ENCODE measurements at regions not wholly inside any gene's neighbourhood (a gene's known extent, or its start where the extent isn't known, plus 50 kb on each side); places are given as distances from the start of the nearest gene placed in this dataset.
A peak's percentile ranks its signal among the peaks of the same experiment; 100 is the strongest.

DNA sequence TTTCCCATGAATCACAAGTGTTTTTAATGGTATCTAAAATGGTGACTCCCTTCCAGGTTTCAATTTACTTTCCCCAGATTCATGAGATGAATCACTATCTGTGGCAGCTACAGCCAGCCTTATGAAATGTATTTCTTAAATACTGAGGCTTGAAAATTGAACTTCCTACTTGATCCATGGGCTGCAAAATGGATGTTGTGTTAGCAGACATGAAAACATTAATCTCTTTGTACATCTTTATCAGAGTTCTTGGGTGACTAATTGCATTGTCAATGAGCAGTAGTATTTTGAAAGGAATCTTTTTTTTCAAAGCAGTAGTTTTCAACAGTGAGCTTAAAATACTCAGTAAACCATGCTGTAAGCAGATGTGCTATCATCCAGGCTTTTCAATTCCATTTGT lies 250.8 kb downstream of the SLC6A15 start:
- DNase-seq: no peak

DNA sequence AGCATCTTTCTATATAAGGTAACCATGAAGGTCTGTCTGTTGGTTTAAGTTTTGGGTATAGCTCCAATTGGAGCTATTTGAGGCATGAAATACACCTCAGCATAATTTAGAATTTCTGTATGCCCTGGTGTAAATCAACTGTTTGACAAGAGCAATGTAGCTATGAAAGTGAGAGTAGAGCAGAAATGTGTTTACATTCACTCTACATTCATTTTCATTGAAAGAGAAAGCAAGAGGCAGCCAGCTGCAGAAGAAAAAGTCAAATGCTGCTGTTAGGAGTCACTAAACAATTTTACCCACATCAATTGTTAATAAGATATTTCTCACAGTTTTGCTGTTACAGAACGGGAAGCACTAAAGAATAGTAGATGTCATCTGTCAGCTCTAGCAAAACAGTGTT lies 252.5 kb downstream of the SLC6A15 start:
- no peak for DNase-seq

DNA sequence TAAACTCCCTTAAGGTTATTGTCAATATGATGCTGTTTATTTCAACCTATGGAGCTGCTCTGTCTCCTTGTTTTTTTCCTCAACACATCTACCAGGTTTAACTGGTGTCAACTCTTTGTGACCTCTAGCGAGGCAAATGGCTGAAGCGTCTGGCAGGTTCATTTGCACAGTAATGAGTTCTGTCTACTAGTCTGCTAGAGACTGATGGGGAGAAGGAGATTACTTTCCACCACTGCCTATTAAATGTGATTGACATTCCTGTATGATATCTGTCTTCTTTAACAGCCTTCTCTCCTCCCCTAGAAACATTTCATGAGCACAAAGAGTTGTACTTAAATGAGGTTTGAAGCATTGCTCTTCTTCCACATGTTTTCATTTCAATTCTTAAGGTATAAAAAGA lies 253.7 kb downstream of the SLC6A15 start:
- no peak for DNase-seq

DNA sequence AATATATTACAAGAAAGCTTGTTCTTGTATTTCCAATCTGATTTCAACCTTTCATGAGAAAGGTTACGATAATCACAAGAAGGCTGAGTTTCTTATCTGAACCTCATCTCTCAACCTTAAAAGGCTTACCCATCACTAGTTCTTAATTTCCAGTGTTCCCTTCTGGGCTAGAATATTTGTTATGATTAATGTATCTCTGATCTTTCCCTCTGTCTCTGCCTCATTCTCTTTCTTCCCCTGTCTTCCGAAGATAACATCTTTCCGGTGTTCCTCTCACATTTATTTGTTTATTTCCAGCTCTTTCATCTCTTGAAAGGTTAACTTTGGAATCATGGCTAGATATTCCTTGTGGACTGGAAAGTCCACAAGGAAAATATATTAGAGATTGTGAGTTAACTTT lies 255.9 kb downstream of the SLC6A15 start:
- DNase-seq: no peak

DNA sequence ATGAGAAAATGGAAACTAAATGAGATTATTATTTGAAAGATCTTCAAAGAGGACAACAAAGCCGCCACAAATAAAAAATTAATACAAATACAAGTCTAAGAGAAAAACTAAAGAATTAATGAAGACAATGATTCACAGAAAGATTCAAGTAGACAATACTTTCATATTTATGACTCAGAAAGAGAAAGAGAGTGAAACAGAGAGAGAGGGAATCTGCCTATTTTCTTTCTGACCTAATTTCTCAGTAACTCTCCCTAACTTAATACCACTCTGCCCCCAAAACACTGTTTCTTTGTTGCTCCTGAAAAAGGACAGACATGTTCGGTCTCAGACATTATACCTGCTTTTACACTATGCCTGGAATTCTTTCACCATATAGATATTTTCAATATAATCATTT lies 259.1 kb downstream of the SLC6A15 start:
- DNase-seq: no peak

DNA sequence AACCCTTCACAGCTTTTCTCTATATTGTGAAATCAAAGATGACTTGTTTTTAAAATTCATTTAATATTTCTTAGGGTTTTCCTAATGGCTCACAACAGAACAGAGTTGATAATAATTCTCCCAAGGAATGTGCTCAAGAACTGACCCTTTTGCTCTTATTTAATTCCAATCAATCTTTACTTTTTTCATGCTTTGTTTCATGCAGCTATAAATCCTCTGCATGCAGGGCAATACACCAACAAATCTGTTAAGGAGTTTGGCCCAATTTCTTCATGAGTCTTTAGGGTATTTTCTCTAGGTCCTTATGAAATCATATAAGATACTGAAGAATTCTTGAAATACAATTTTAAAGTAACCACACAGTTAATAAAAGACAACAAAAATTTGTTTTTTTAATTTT lies 264.2 kb downstream of the SLC6A15 start:
- no peak for DNase-seq

DNA sequence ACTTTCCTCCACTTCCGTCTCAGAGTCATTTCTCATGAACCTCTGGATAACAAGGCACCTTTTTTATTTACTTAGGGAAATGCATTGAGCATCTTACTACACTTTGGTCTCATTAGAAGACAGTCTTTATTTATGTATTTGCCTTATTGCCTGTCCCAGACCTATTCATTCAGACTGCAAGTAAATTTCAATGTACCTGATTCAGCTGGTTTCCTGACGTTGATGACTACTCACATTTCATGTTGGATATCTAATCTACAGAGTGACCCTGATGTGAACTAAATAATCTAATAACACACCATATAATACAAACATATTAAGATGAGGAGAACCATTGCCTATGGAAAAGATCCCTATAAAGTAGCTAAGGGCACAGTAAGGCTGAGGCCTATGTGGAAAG lies 267.7 kb downstream of the SLC6A15 start:
- DNase-seq: no peak

DNA sequence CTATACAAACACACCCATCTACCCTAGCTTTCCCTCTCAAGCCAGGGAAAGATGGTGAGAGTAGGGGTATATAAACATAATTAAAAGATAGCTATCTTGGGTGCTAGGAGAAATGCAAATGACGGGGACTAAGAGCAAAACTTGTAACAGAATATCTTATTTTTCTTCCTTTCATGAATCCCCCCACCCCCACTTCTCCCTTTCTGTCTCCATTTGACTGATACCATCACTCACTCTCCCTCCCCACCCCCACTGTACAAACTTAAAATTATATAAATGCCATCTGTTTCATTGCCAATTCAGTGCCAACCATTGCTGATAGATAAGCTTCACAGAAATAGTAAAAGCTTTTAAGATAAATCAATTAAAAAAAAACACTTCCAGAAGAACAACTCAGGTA lies 268.6 kb downstream of the SLC6A15 start:
- no peak for DNase-seq

DNA sequence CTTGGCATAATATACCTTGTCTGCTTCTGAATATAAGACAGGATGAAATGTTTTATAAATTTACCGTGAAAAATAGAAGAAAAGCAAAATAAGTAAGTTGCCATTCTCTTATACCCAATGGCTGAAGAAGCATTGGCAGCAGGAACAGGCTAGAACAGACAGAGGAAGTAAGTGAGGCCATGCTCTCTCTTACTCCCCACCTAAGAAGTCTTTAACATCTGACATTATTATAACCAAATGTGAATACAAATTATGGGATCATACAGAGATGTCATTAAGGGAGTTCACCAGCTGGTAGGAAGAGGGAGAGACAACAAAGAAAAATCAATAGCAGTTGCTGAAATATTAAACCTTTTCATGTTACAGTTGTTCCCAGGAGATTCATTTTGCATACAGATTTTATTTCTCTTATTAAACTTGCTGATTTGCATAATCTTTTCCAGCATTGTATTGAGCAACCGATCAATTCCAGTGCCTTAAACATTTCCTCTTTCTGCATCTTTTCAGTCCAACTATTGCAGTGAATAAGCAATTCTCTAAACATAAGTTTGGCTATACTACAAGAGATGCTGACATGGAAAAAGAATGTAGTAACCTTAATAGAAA lies 270.6 kb downstream of the SLC6A15 start:
- no peak for DNase-seq

DNA sequence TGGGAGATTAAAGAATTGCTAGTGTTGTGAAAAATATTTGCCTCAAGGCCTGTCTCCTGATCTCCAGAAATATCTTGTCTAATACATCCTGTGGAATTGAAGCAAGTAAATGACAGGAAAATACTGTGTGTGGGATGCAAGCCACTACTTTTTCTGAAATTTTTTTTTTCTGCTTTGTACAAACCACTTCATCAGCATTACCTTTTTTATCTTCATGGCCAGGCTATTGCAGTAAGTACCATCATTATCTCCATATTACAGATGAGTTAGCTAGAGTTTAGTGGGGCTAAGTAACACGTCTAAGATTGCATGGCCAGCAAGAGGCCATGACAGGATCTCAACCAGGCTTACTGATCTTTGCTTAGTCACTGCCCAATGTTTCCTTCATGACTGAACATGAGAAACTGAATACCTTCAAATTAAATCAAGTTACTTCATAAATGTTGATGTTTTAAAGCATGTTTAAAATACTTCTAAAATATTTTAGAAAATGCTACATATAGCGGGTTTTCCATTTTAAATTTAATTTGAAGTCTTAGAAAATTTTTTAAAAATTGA lies 273.7 kb downstream of the SLC6A15 start:
- no peak for DNase-seq

DNA sequence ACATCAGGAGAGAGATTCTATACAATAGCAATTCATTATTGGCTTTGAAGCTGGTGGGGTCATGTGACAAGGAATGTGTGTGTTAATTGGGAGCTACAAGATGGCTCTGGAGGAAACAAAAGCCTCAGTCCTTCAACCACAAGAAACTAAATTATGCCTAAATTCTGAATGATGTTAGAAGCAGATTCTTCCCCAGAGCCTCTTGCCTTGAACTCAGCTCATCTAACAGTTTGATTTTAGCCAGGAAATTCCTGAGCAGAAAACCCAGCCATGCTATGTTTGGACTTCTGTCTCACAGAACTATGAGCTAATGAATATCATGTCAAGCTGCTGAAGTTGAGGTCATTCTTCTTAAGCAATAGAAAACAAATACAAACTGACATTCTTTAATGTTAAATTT lies 274.7 kb downstream of the SLC6A15 start:
- no peak for DNase-seq

DNA sequence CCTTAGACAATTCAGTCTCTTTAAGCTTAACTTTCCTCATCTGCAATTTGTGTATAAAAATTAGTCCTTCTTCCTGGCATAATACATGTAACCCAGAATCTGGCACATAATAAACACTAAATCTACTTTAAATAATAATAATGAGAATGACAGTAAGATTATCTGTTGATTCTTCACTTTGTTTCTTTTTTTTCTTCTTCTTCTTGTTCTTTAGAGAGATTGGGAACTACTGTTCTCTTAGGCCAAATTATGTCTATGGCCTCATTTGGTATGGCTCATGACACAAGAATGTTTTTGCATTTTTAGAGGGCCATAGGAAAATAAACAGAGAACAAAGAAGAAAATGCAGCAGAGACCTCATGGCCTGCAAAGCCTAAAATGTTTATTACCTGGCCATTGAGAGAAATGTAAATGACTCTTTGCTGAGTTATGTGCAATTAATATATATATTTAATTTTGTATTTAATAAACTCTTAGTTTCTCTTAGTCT lies 275.8 kb downstream of the SLC6A15 start:
- no peak for DNase-seq

DNA sequence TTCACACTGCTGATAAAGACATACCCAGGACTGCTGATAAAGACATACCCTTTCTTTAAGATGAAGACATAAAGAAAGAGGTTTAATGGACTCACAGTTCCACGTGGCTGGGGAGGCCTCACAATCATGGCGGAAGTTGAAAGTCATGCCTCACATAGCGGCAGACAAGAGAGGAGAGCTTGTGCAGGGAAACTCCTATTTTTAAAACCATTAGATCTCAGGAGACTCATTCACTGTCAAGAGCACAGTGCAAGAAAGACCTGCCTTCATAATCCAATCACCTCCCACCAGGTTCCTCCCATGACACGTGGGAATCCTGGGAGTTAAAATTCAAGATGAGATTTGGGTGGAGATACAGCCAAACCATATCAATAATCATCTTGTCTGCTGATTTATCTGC lies 278.1 kb downstream of the SLC6A15 start:
- no peak for DNase-seq

DNA sequence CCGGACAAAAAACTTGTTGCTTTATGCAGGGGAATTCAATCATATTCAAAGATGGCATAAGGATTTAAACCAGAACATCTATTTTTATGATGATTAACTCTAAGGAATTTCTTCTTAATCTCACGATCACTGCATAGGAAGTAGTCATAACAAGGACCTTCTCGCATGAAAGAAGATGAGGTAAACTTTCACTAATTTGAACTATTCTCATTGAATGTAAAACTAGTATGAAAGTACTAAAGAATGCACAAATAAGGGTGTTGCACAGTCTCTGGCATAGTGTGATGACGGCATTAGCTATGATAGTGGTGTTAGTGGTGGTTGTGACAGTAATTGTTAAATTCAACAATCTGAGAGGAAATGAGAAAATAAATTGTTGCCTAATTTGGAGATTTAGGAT lies 280.0 kb downstream of the SLC6A15 start:
- DNase-seq: no peak

DNA sequence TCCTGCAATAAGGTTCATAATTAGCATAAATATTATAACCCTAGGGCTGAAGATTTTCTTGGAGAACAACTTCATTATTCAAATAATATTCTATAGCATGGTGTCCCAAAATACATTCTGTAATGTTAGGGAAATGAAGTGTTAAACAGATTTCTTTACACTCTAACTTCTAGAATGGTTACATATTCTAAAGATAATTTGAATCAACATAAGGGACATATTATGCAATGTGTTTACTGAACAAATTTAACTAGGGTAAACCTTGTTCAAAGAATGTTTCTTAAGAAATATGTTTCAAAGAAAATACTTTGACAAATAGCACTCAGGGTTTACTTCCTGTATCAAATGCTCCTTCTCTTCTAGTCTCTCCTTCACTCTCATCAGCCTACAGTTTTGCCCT lies 281.6 kb downstream of the SLC6A15 start:
- DNase-seq: no peak

DNA sequence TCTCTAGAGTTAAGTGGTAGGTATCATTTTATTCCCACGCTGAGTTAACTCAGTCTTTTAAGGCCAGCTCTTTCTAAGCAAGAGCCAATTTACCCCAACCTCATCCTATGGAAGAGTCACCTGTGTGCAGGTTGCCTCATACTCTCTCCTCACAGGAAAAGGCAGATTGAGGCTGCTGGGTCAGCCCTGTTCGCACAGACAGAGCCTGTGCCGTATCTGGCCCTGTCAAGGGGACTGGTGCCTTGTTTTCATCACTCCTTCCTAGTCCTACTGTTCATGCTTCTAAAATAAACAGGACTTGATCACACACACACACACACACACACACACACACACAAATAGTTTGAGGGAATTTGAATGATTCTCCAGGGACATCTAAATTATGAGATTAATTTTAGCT lies 285.0 kb downstream of the SLC6A15 start:
- DNase-seq: no peak

DNA sequence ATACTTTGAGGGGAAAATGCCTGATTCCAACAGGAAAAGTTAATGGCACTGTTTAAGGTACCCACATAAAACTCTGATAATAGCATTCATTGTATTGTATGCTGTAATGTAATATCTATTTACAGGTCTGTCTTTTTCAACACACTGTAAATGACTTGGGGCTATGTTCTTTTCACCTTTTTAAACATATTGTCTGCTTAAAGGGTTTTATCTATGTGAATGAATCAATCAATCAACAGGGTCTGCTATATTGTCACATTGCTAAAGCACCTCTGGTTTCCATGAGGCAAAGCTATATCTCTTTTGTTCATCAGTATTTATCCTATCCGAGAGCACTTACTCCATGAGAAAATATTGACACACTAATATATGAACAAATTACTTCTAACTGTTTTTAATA lies 288.0 kb downstream of the SLC6A15 start:
- DNase-seq: no peak

DNA sequence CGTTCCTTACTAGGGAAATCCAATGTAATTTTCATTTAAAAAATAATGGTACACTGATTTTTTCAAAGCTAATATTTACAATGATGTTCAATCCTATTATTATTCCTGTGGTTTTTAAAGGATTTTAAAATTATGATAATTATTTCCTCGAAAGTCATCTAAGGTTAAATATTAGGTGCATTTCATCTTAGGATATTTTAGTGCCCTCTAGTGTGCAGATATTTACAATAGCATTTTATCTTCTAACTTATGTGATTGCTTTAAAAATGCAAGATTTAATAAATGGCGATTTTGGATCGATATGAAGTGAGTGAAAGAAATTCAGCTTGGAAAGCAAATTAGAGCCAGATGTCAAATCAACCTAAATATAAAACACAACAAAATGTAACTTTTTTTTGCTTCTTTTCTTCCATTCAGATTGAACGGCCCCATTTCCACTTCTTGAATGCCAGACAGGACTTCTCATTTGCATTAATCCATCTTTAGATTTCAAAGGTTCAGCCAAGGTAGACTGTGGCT lies 293.5 kb downstream of the SLC6A15 start:
- DNase-seq: peak; percentile 9

DNA sequence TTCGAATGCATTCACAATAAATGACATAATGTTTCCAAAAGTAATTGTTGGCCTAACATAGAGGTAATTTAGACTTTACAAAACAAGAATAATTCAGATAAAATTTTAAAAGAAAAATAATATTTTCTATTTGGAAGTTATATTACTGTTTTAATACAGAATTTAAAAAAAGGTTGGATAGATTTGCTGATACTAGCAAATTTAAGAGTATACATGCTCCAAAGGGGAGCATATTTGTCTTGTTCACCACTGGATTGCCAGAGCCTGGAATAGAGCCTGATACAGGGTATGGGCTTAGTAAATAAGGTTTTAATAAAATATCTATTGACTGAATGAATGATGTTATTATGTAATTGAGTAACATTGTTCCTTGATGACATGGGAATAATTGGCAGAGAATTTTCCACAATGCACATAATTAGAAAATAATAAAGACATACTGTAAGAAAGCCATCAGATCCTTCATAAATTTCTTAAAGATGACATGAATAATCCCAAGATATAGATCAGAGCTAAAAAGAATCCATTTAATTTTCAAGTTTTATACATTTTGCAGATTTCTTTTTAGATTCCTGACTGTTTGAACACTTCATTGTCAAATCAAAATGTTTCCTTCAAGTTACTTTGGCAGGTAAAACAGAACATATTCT lies 305.3 kb downstream of the SLC6A15 start:
- no peak for DNase-seq

DNA sequence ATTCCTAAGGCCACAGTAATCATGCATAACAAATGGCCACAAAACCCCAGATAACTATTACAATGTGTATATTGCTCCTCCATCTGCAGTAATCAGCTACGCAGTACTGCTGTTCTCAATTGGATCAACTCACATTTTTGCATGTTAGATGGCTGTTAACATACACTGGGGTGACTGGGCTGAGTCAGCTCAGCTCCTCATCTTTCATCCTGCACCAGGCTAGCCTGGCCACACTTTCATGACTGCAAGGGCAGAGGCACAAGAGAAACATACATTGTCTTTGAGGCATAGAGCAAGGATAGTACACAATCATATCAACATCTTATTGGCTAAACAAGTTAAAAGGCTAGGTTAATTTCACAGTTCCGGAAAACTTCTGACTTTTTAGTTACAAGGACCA lies 306.6 kb downstream of the SLC6A15 start:
- DNase-seq: no peak

DNA sequence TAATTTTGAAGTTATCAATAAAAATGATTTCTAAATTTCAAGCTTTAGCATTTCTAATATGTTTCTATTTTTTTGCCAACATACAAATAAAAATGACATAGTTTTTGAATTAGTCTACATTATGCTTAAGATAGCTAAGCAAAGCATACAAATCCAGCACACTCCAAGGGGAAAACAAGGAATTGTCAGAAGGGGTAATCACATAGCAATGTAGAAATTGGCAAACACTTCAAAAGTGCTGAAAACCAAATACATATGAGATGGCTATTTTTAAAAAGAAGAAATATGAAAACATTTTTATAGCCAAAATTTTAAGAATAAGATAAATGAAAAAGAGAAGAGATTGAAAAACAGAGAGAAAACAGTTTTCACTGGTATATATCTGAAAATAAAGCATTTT lies 308.0 kb downstream of the SLC6A15 start:
- DNase-seq: no peak

DNA sequence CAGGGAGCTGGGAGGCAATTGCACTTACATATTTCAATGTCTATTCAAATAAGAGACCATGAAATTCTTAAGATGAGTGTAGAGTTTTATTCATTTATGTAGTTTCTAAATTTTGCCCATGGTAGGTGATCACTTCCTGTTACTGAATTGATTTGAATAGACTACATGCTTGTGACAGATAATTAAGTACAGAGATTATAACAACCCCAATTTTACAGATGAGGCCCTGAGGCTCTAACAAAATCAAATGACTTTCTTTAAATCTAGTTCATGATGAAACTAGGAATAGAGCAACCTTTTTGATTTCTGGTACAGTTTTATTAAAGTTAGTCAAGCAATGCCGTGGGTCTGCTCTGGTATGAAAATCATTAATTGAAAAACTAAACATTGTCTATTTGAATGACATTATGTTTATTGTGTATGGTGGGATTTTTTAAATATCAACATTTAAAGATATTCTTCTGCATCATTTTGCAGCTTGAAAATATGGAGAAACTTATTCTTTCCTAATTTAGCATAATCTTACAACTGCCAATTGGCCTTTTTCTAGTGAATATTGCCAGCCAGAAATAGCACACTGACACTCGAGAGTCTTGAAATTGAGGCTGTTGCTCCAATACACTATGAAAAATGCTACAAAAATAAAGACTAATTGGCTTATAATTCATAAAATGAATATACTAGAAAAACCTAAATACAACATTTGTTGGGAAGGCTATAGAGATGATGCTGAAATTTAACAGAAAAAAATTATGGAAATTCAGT lies 308.9 kb downstream of the SLC6A15 start:
- no peak for DNase-seq

DNA sequence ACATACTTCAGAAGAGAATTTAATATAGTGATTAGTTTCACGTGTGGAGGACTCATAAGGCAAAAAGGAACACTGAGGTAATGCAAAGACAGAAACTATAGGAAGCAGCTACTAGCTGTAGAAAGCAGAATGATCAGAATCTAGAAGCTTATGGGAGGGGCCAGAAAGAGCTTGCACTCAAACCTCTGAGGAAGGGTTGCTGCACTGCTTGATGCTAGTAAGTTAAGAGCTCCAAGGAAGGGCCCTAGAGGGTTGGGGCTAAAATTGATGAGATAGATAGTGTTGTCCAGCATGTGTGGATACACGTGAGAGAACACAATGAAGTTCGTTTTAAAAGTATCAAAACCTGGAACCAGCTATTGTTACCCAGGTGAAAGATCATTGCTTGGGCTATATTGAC lies 311.1 kb downstream of the SLC6A15 start:
- DNase-seq: no peak

DNA sequence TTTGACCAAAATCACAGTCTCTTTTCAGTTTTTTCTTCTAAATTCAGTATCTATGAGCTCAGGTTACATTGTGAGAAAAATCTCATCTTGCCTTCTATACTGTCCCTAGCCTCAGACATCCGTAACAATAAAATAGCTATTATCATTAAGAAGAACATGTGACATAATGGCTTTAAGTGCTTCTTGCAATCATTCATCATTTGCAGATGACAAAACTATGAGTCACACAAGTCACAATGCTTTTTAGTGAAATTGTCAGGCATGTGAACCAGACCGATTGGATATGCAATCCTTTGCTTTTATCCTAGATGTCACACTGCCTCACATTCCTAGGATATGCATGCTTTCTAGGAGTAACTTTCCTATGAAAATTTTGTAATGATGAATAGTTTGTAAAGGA lies 313.1 kb downstream of the SLC6A15 start:
- no peak for DNase-seq
